HCT116 (cell line): ENCODE measurements at regions not wholly inside any gene's neighbourhood (a gene's known extent, or its start where the extent isn't known, plus 50 kb on each side); places are given as distances from the start of the nearest gene placed in this dataset.
"Not testable (repeated sequence)": the region's sequence is repeated elsewhere in the genome, so short reads cannot be mapped to it uniquely, and the experiment has no call there.

Experiments
- ATAC-seq: fragments of 200-7000 bp; cut with Tn5 transposase; 2 replicates; pipeline ENCODE4 v1.9.1; 2020; ENCODE audit warnings: mild to moderate bottlenecking, moderate library complexity
- BruUV-seq: library from RNA; stranded (reverse); fragments of 400-500 nt; replicated peaks from 2 replicates; lab custom pipeline; 2021; lab: Mats Ljungman, UMichigan
- CTCF ChIA-PET: fragments of 300-600 bp; sonication (Branson Sonifier 250); formaldehyde crosslinking; loops from one replicate; lab custom pipeline; 2021; ENCODE audit warnings: antibody characterized with exemption; lab: Charles Lee
- POLR2A ChIA-PET: fragments of 300-600, 350-600 bp; sonication (Branson Sonifier 250); formaldehyde crosslinking; loops from one replicate; lab custom pipeline; 2021; ENCODE audit warnings: antibody characterized with exemption; lab: Charles Lee
- RAD21 ChIA-PET, 2 experiments: fragments of 300-600 bp; sonication (Branson Sonifier 250); formaldehyde crosslinking; loops; one replicate each; lab custom pipeline; 2023; ENCODE audit warnings: low total read pairs in 2 of 2; ENCODE audit not compliant: uncharacterized antibody in 2 of 2, unreplicated experiment in 2 of 2, low non-redundant PET in 1 of 2; lab: Charles Lee
- DNase-seq: peaks from one replicate; pipeline ENCODE4 v3.0.0-alpha.2; 2010; ENCODE audit warnings: low read depth, low spot score
- H2AFZ ChIP-seq: fragments of 200-600 bp; shearing (Covaris generic), sonication (generic); 2 replicates; pipeline ENCODE4 v1.6.1; 2017; ENCODE audit warnings: low read depth, mixed run types, mixed read lengths, antibody characterized with exemption, low read length; ENCODE audit not compliant: poor library complexity, severe bottlenecking
- H3K27ac ChIP-seq: 2 replicates; pipeline ENCODE4 v1.5.1; 2012; ENCODE audit warnings: low read depth, low read length
- H3K27me3 ChIP-seq: fragments of 200-600 bp; sonication (generic); 2 replicates; pipeline ENCODE4 v1.6.1; 2016; ENCODE audit warnings: mixed run types, low read length, mixed read lengths; ENCODE audit not compliant: insufficient read depth
- H3K36me3 ChIP-seq, 2 experiments: fragments of 200-500 bp in 1 of 2; fragments of 200-600 bp in 1 of 2; sonication (Bioruptor generic) in 1 of 2; sonication (generic) in 1 of 2; 2 replicates each; pipeline versions ENCODE4 v1.5.1 to v1.6.1; 2014 to 2016; ENCODE audit warnings: low read length in 2 of 2, inconsistent platforms in 1 of 2, mixed read lengths in 1 of 2, mixed run types in 1 of 2; ENCODE audit not compliant: insufficient read depth in 2 of 2, control insufficient read depth in 1 of 2
- H3K4me1 ChIP-seq, 2 experiments: fragments of 200-600 bp in 1 of 2; sonication (generic) in 1 of 2; 2 replicates each; pipeline versions ENCODE4 v1.5.1 to v1.6.1; 2012 to 2017; ENCODE audit warnings: low read length in 2 of 2, inconsistent platforms in 1 of 2, mild to moderate bottlenecking in 1 of 2, mixed read lengths in 1 of 2, mixed run types in 1 of 2, moderate library complexity in 1 of 2; ENCODE audit not compliant: insufficient read depth in 2 of 2, control insufficient read depth in 1 of 2
- H3K4me2 ChIP-seq: fragments of 200-600 bp; sonication (generic); 2 replicates; pipeline ENCODE4 v1.6.1; 2017; ENCODE audit warnings: mixed run types, low read length, mixed read lengths
- H3K4me3 ChIP-seq, 2 experiments: fragments of 200-600 bp in 1 of 2; sonication (generic) in 1 of 2; replicated peaks in 1 of 2; 2 replicates each; pipeline ENCODE4 v1.5.1; 2011 to 2016; ENCODE audit warnings: low read length in 2 of 2, control low read depth in 1 of 2, low read depth in 1 of 2, mild to moderate bottlenecking in 1 of 2, mixed read lengths in 1 of 2, mixed run types in 1 of 2
- H3K79me2 ChIP-seq: fragments of 200-600 bp; sonication (generic); 2 replicates; pipeline ENCODE4 v1.6.1; 2017; ENCODE audit warnings: mild to moderate bottlenecking, mixed run types, low read length, moderate library complexity, mixed read lengths; ENCODE audit not compliant: insufficient read depth
- H3K9ac ChIP-seq: fragments of 200-600 bp; sonication (generic); 2 replicates; pipeline ENCODE4 v1.6.1; 2016; ENCODE audit warnings: low read length, mixed read lengths
- H3K9me2 ChIP-seq: fragments of 200-600 bp; sonication (generic), shearing (Covaris generic); 2 replicates; pipeline ENCODE4 v1.6.1; 2017; ENCODE audit warnings: mixed run types, mild to moderate bottlenecking, moderate library complexity; ENCODE audit not compliant: insufficient read depth
- H3K9me3 ChIP-seq, 2 experiments: fragments of 200-500 bp in 1 of 2; fragments of 200-600 bp in 1 of 2; sonication (Bioruptor generic) in 1 of 2; sonication (generic) in 1 of 2; 2 replicates each; pipeline ENCODE4 v1.6.1; 2014 to 2017; ENCODE audit warnings: low read length in 2 of 2, mixed read lengths in 2 of 2, inconsistent platforms in 1 of 2, low read depth in 1 of 2, mild to moderate bottlenecking in 1 of 2, mixed run types in 1 of 2, moderate library complexity in 1 of 2; ENCODE audit not compliant: control insufficient read depth in 1 of 2, insufficient read depth in 1 of 2
- H4K20me1 ChIP-seq: fragments of 200-600 bp; sonication (generic), shearing (Covaris generic); 2 replicates; pipeline ENCODE4 v1.6.1; 2017; ENCODE audit warnings: mixed run types, mild to moderate bottlenecking, moderate library complexity; ENCODE audit not compliant: insufficient read depth
- FOSL1 ChIP-seq: IDR thresholded peaks from 2 replicates; pipeline ENCODE4 v1.6.1; 2012; ENCODE audit warnings: low read depth
- intact Hi-C: fragments of 100-400 bp; cut with micrococcal nuclease; formaldehyde crosslinking; loops from 2 replicates; pipeline ENCODE4 v1.10.0; 2022
- TF ChIP-seq, protein P1 (sequence below): IDR thresholded peaks from 2 replicates; pipeline ENCODE4 v1.6.1; 2012; ENCODE audit warnings: low read depth

DNA sequence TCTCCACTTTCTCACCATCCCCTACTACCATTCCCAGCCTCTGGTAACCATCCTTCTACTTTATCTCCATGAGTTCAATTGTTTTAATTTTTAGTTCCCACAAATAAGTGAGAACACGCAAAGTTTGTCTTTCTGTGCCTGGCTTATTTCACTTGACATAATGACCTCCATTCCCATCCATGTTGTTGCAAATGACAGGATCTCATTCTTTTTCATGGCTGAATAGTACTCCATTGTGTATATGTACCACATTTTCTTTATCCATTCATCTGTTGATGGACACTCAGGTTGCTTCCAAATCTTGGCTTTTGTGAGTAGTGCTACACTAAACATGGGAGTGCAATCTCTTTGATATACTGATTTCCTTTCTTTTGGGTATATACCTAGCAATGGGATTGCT, 55.8 kb upstream of the FRMPD3 start:
- POLR2A ChIA-PET, H3K4me1 ChIP-seq, CTCF ChIA-PET: not testable (repeated sequence)

DNA sequence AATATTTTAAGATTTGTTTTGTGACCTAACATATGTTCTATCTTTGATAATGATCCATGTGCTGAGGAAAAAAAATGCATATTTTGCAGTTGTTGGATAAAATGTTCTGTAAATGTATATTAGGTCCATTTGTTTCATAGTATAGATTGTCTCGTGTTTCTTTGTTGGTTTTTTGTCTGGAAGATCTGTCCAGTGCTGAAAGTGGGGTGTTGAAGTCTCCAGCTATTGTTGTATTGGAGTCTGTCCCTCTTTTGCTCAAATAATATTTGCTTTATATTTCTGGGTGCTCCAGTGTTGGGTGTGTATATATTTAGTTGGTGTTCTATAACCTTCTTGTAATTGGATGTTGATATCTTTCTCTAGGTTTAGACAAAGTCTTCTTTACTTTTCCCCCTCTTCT, 53.2 kb upstream of the FRMPD3 start:
- BruUV-seq = no TSS peak

More for the DNA sequence above, 55.8 kb upstream of the FRMPD3 start:
- H3K9me3 ChIP-seq, H2AFZ ChIP-seq, ATAC-seq, H3K27ac ChIP-seq, H3K4me2 ChIP-seq, DNase-seq, RAD21 ChIA-PET, BruUV-seq, H3K27me3 ChIP-seq, H3K9ac ChIP-seq, intact Hi-C loops, H3K79me2 ChIP-seq, H3K4me3 ChIP-seq, H3K9me2 ChIP-seq, H3K36me3 ChIP-seq, H4K20me1 ChIP-seq: not testable (repeated sequence)

More for the DNA sequence above, 53.2 kb upstream of the FRMPD3 start:
- Histone ChIP-seq H3K9me3 (no peaks in the 10 kb centered on the region), H4K20me1 (no peaks in the 10 kb centered on the region), H3K4me3 (no peak overlapping the region), H3K9me2 (no peaks in the 10 kb centered on the region), H3K9ac (no peak overlapping the region), H2AFZ (no peak overlapping the region), H3K79me2 (no peaks in the 10 kb centered on the region), H3K36me3 (no peaks in the 10 kb centered on the region), H3K27me3 (no peaks in the 10 kb centered on the region), H3K4me1 (no peaks in the 10 kb centered on the region), H3K4me2 (no peak overlapping the region), H3K27ac (no peak overlapping the region)
- POLR2A ChIA-PET = no interaction called here
- DNase-seq (no peak), ATAC-seq (no peak)
- RAD21 ChIA-PET = no interaction called here
- CTCF ChIA-PET = no interaction called here
- intact Hi-C loops = no loop called here
- TF ChIP-seq FOSL1 = no peak
- TF ChIP-seq, protein P1, sequence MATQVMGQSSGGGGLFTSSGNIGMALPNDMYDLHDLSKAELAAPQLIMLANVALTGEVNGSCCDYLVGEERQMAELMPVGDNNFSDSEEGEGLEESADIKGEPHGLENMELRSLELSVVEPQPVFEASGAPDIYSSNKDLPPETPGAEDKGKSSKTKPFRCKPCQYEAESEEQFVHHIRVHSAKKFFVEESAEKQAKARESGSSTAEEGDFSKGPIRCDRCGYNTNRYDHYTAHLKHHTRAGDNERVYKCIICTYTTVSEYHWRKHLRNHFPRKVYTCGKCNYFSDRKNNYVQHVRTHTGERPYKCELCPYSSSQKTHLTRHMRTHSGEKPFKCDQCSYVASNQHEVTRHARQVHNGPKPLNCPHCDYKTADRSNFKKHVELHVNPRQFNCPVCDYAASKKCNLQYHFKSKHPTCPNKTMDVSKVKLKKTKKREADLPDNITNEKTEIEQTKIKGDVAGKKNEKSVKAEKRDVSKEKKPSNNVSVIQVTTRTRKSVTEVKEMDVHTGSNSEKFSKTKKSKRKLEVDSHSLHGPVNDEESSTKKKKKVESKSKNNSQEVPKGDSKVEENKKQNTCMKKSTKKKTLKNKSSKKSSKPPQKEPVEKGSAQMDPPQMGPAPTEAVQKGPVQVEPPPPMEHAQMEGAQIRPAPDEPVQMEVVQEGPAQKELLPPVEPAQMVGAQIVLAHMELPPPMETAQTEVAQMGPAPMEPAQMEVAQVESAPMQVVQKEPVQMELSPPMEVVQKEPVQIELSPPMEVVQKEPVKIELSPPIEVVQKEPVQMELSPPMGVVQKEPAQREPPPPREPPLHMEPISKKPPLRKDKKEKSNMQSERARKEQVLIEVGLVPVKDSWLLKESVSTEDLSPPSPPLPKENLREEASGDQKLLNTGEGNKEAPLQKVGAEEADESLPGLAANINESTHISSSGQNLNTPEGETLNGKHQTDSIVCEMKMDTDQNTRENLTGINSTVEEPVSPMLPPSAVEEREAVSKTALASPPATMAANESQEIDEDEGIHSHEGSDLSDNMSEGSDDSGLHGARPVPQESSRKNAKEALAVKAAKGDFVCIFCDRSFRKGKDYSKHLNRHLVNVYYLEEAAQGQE = peak; percentile 19; the same call in 1 of the 2 replicates
- TF ChIP-seq, all 23 proteins: peak for 1
